ENCODE measurements at regions not wholly inside any gene's neighbourhood (a gene's known extent, or its start where the extent isn't known, plus 50 kb on each side); places are given as distances from the start of the nearest gene placed in this dataset.

DNA sequence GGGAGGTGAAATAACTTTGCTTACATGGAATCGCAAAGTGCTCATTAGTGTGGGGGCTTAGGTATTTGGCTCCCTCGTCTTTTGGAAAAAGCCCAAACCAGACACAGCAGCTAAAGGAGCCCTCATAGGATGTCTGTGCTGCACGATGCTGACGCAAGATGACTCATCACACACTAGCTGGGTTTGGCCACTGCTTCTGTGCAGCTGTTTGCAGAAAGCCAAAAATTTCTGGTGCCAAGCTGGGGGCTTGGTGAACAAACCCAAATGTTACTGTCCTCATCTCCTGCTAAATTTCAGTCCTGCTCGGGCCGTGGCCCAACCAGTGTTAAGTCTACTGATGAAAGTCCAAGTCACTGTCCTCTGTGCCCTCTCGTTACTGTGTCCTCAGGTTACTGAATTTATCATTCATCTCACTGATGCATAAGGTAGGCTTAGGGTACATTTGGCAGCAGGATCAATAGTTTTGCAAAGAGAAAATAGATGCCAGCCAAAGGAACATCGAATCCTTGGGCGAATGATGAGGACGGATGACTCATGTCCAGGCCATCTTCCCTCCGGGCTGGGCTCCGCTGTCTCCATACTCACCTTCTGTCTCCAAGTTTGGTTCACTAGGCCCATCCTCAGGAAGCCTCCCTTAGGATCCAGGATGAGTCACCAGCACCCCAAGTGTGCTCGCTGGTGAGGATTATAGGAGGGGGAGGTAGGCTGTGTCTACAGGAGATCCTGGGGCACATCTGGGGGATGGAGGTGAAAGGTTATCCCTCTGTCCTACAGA, 177.7 kb downstream of the ADSS2 start:
- no peaks in the 10 kb centered on the region for H3K4me1 Mint-ChIP-seq
- peaks cover 27% of the 10 kb centered on the region for H3K9me3 Mint-ChIP-seq
- DNase-seq (ENCODE audit: low spot score) (no peak), ATAC-seq (no peak)
- H3K4me3 Mint-ChIP-seq = no peak overlapping the region
- CTCF ChIA-PET = no interaction called here
- POLR2A ChIA-PET = no interaction called here
- H3K27ac Mint-ChIP-seq = no peak overlapping the region
- peaks cover 5% of the 10 kb centered on the region; the same call in 1 of the 2 replicates for H3K36me3 Mint-ChIP-seq
- TF ChIP-seq CBFB (CRISPR knock-in tag; IDR thresholded peaks at IDR 0.05; ENCODE audit: low read depth) = no peak
- no peak for TF ChIP-seq ESRRA (CRISPR knock-in tag; IDR thresholded peaks at IDR 0.05; ENCODE audit: borderline replicate concordance)
- TF ChIP-seq, protein P1, sequence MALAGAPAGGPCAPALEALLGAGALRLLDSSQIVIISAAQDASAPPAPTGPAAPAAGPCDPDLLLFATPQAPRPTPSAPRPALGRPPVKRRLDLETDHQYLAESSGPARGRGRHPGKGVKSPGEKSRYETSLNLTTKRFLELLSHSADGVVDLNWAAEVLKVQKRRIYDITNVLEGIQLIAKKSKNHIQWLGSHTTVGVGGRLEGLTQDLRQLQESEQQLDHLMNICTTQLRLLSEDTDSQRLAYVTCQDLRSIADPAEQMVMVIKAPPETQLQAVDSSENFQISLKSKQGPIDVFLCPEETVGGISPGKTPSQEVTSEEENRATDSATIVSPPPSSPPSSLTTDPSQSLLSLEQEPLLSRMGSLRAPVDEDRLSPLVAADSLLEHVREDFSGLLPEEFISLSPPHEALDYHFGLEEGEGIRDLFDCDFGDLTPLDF (CRISPR knock-in tag; IDR thresholded peaks at IDR 0.05) = no peak
- TF ChIP-seq, protein P2, sequence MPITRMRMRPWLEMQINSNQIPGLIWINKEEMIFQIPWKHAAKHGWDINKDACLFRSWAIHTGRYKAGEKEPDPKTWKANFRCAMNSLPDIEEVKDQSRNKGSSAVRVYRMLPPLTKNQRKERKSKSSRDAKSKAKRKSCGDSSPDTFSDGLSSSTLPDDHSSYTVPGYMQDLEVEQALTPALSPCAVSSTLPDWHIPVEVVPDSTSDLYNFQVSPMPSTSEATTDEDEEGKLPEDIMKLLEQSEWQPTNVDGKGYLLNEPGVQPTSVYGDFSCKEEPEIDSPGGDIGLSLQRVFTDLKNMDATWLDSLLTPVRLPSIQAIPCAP (CRISPR knock-in tag; IDR thresholded peaks at IDR 0.05) = no peak
- TF ChIP-seq JUN (CRISPR knock-in tag; IDR thresholded peaks at IDR 0.05) = no peak
- TF ChIP-seq ZNF121 (CRISPR knock-in tag; IDR thresholded peaks at IDR 0.05) = no peak
- no peak for TF ChIP-seq NFYB (CRISPR knock-in tag; conservative IDR thresholded peaks at IDR 0.05; ENCODE audit: low read depth)
- TF ChIP-seq ZNF263 (CRISPR knock-in tag; IDR thresholded peaks at IDR 0.05; ENCODE audit: low read depth) = no peak
- H3K27me3 Mint-ChIP-seq (ENCODE audit: low read depth) = no peaks in the 10 kb centered on the region

DNA sequence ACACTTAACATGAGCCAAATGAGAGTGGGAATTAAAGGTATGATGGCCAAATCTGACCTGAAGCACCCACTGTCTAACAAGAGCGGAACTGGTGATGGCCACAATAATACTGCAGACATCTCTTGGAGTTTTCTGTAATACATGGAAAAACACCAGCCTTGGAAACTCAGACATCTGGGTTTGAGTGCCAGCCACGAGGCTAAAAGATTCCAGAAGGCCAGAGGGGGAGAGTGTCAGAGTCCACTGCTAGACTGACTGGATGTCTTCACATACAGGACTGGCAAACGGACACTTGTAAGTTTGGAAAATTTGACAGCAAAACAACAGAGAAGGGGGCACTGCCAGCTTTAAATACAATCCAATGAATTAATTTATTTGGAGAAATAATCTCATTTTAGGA, 175.1 kb downstream of the ADSS2 start:
- H3K36me3 Mint-ChIP-seq = peaks cover 6% of the 10 kb centered on the region; the same call in 1 of the 2 replicates
- ATAC-seq (no peak), DNase-seq (ENCODE audit: low spot score) (no peak)
- no peaks in the 10 kb centered on the region for H3K4me1 Mint-ChIP-seq
- H3K9me3 Mint-ChIP-seq = peaks cover 21% of the 10 kb centered on the region
- no peaks in the 10 kb centered on the region for H3K27me3 Mint-ChIP-seq (ENCODE audit: low read depth)
- CTCF ChIA-PET = no interaction called here
- POLR2A ChIA-PET = interaction anchor here (0.7 kb wide), 1 partner anchor 8 kb away, joined by 3 read pairs; no protein-coding TSS in a partner anchor
- no peak overlapping the region for H3K27ac Mint-ChIP-seq
- H3K4me3 Mint-ChIP-seq = no peak overlapping the region
- TF ChIP-seq ZBTB21 (CRISPR knock-in tag; IDR thresholded peaks at IDR 0.05; ENCODE audit: borderline replicate concordance) = no peak
- TF ChIP-seq CREB1 (CRISPR knock-in tag; IDR thresholded peaks at IDR 0.05) = no peak
- TF ChIP-seq, protein P3, sequence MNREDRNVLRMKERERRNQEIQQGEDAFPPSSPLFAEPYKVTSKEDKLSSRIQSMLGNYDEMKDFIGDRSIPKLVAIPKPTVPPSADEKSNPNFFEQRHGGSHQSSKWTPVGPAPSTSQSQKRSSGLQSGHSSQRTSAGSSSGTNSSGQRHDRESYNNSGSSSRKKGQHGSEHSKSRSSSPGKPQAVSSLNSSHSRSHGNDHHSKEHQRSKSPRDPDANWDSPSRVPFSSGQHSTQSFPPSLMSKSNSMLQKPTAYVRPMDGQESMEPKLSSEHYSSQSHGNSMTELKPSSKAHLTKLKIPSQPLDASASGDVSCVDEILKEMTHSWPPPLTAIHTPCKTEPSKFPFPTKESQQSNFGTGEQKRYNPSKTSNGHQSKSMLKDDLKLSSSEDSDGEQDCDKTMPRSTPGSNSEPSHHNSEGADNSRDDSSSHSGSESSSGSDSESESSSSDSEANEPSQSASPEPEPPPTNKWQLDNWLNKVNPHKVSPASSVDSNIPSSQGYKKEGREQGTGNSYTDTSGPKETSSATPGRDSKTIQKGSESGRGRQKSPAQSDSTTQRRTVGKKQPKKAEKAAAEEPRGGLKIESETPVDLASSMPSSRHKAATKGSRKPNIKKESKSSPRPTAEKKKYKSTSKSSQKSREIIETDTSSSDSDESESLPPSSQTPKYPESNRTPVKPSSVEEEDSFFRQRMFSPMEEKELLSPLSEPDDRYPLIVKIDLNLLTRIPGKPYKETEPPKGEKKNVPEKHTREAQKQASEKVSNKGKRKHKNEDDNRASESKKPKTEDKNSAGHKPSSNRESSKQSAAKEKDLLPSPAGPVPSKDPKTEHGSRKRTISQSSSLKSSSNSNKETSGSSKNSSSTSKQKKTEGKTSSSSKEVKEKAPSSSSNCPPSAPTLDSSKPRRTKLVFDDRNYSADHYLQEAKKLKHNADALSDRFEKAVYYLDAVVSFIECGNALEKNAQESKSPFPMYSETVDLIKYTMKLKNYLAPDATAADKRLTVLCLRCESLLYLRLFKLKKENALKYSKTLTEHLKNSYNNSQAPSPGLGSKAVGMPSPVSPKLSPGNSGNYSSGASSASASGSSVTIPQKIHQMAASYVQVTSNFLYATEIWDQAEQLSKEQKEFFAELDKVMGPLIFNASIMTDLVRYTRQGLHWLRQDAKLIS (CRISPR knock-in tag; IDR thresholded peaks at IDR 0.05; ENCODE audit: borderline replicate concordance) = no peak
- TF ChIP-seq OVOL2 (CRISPR knock-in tag; IDR thresholded peaks at IDR 0.05; ENCODE audit: borderline replicate concordance) = no peak
- TF ChIP-seq, protein P4, sequence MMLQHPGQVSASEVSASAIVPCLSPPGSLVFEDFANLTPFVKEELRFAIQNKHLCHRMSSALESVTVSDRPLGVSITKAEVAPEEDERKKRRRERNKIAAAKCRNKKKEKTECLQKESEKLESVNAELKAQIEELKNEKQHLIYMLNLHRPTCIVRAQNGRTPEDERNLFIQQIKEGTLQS (CRISPR knock-in tag; conservative IDR thresholded peaks at IDR 0.05) = no peak
- TF ChIP-seq RELA (CRISPR knock-in tag; IDR thresholded peaks at IDR 0.05; ENCODE audit: borderline replicate concordance) = no peak
- TF ChIP-seq CBFB (CRISPR knock-in tag; IDR thresholded peaks at IDR 0.05; ENCODE audit: low read depth) = no peak
- TF ChIP-seq, protein P5, sequence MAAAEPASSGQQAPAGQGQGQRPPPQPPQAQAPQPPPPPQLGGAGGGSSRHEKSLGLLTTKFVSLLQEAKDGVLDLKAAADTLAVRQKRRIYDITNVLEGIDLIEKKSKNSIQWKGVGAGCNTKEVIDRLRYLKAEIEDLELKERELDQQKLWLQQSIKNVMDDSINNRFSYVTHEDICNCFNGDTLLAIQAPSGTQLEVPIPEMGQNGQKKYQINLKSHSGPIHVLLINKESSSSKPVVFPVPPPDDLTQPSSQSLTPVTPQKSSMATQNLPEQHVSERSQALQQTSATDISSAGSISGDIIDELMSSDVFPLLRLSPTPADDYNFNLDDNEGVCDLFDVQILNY (CRISPR knock-in tag; IDR thresholded peaks at IDR 0.05) = no peak
- TF ChIP-seq, protein P6, sequence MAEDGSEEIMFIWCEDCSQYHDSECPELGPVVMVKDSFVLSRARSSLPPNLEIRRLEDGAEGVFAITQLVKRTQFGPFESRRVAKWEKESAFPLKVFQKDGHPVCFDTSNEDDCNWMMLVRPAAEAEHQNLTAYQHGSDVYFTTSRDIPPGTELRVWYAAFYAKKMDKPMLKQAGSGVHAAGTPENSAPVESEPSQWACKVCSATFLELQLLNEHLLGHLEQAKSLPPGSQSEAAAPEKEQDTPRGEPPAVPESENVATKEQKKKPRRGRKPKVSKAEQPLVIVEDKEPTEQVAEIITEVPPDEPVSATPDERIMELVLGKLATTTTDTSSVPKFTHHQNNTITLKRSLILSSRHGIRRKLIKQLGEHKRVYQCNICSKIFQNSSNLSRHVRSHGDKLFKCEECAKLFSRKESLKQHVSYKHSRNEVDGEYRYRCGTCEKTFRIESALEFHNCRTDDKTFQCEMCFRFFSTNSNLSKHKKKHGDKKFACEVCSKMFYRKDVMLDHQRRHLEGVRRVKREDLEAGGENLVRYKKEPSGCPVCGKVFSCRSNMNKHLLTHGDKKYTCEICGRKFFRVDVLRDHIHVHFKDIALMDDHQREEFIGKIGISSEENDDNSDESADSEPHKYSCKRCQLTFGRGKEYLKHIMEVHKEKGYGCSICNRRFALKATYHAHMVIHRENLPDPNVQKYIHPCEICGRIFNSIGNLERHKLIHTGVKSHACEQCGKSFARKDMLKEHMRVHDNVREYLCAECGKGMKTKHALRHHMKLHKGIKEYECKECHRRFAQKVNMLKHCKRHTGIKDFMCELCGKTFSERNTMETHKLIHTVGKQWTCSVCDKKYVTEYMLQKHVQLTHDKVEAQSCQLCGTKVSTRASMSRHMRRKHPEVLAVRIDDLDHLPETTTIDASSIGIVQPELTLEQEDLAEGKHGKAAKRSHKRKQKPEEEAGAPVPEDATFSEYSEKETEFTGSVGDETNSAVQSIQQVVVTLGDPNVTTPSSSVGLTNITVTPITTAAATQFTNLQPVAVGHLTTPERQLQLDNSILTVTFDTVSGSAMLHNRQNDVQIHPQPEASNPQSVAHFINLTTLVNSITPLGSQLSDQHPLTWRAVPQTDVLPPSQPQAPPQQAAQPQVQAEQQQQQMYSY (CRISPR knock-in tag; IDR thresholded peaks at IDR 0.05) = no peak
- TF ChIP-seq FOXP1 (CRISPR knock-in tag; IDR thresholded peaks at IDR 0.05; ENCODE audit: borderline replicate concordance) = no peak
- TF ChIP-seq TEAD1 (CRISPR knock-in tag; IDR thresholded peaks at IDR 0.05) = no peak
- TF ChIP-seq, protein P7, sequence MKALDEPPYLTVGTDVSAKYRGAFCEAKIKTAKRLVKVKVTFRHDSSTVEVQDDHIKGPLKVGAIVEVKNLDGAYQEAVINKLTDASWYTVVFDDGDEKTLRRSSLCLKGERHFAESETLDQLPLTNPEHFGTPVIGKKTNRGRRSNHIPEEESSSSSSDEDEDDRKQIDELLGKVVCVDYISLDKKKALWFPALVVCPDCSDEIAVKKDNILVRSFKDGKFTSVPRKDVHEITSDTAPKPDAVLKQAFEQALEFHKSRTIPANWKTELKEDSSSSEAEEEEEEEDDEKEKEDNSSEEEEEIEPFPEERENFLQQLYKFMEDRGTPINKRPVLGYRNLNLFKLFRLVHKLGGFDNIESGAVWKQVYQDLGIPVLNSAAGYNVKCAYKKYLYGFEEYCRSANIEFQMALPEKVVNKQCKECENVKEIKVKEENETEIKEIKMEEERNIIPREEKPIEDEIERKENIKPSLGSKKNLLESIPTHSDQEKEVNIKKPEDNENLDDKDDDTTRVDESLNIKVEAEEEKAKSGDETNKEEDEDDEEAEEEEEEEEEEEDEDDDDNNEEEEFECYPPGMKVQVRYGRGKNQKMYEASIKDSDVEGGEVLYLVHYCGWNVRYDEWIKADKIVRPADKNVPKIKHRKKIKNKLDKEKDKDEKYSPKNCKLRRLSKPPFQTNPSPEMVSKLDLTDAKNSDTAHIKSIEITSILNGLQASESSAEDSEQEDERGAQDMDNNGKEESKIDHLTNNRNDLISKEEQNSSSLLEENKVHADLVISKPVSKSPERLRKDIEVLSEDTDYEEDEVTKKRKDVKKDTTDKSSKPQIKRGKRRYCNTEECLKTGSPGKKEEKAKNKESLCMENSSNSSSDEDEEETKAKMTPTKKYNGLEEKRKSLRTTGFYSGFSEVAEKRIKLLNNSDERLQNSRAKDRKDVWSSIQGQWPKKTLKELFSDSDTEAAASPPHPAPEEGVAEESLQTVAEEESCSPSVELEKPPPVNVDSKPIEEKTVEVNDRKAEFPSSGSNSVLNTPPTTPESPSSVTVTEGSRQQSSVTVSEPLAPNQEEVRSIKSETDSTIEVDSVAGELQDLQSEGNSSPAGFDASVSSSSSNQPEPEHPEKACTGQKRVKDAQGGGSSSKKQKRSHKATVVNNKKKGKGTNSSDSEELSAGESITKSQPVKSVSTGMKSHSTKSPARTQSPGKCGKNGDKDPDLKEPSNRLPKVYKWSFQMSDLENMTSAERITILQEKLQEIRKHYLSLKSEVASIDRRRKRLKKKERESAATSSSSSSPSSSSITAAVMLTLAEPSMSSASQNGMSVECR (CRISPR knock-in tag; IDR thresholded peaks at IDR 0.05; ENCODE audit: borderline replicate concordance) = no peak
